ENCODE measurements at regions not wholly inside any gene's neighbourhood (a gene's known extent, or its start where the extent isn't known, plus 50 kb on each side); places are given as distances from the start of the nearest gene placed in this dataset.

DNA sequence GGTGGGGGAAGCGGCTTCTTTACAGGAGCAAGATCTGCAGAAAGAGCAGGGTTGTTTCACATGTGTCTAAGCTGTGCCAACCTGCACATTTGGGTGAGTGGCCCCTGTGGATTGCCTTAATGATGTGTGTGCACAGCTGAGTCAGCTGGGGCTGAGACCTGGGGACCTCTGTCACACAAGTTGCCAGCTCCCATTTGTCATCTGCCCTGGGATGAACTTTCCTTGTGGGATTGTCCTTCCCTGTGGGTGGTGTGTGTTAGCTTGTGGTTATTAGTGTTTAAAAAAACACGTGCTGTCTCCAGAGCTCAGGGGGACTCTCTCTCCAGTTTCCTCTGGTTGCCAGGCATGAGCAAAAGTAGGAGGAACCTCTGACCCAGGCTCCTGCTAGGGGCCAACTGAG lies 400.5 kb upstream of the CCL2 start:
- CTCF ChIA-PET, result no interaction called here
- H3K4me3 Mint-ChIP-seq, result no peak overlapping the region

DNA sequence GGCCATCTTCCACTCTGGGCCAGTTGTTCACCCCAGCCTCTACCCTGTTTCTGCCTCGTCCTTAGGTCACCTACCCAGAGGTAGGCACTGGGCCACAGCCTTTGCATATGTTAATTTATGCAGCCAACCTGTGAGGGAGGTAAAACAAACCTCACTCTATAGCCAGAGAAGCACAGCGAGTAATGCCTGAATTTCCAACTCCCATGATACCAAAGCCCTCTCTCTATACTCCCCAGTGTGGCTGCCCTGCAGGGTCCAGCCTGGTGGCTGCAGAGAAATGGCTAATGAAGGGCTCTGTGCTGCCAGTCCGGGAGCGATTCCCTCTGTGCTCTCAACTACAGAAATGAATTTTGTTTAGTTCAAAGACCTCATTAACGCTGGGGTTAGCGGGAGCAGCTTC lies 397.0 kb upstream of the CCL2 start:
- Mint-ChIP-seq H3K4me3 (no peak overlapping the region), H3K36me3 (ENCODE audit: low read depth) (no peaks in the 10 kb centered on the region), H3K27ac (no peak overlapping the region), H3K27me3 (peaks cover 4% of the 10 kb centered on the region), H3K4me1 (no peaks in the 10 kb centered on the region), H3K9me3 (no peaks in the 10 kb centered on the region)
- TF ChIP-seq CTCF (IDR thresholded peaks at IDR 0.05), result no peak
- no peak for DNase-seq
- ATAC-seq (ENCODE audit: low read depth), result no peak
- ChIA-PET CTCF (no interaction called here), POLR2A (no interaction called here)
- intact Hi-C loops (cut with micrococcal nuclease), result no loop called here

More for the DNA sequence above, 400.5 kb upstream of the CCL2 start:
- no peak for TF ChIP-seq CTCF (IDR thresholded peaks at IDR 0.05)
- DNase-seq (no peak), ATAC-seq (ENCODE audit: low read depth) (no peak)
- Mint-ChIP-seq H3K27ac (no peak overlapping the region), H3K4me1 (no peaks in the 10 kb centered on the region), H3K36me3 (ENCODE audit: low read depth) (no peaks in the 10 kb centered on the region), H3K27me3 (no peaks in the 10 kb centered on the region), H3K9me3 (no peaks in the 10 kb centered on the region)
- intact Hi-C loops (cut with micrococcal nuclease), result no loop called here
- POLR2A ChIA-PET, result no interaction called here

DNA sequence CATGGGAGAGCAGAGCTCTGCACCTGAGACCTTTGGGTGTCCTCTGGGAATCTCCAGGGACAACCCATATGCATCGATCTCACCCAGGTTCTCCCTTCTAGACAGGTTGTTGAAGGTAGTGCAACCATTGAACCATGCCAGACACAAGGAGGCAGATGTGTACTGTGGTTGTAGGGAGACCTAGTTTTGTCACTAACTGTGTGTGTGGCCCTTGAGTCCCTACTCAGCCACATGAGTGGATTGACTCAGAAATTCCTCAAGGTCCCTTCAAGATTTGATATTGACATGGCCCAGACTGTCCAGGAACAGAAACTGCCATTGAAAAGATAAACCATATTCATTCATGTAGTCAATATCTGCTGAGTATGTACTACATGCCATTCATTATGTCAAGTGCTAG lies 396.4 kb upstream of the CCL2 start:
- Mint-ChIP-seq H3K27me3 (peaks cover 4% of the 10 kb centered on the region), H3K27ac (no peak overlapping the region), H3K36me3 (ENCODE audit: low read depth) (no peaks in the 10 kb centered on the region), H3K9me3 (no peaks in the 10 kb centered on the region), H3K4me1 (no peaks in the 10 kb centered on the region), H3K4me3 (no peak overlapping the region)
- ChIA-PET CTCF (no interaction called here), POLR2A (no interaction called here)
- ATAC-seq (ENCODE audit: low read depth) (no peak), DNase-seq (no peak)
- intact Hi-C loops (cut with micrococcal nuclease), result no loop called here
- no peak for TF ChIP-seq CTCF (IDR thresholded peaks at IDR 0.05)

GRCh38 chr17:33862772-33863602 lies 392.1 kb upstream of the CCL2 start:
- Mint-ChIP-seq H3K9me3 (no peaks in the 10 kb centered on the region), H3K4me3 (no peak overlapping the region), H3K27me3 (peaks cover 9% of the 10 kb centered on the region), H3K36me3 (ENCODE audit: low read depth) (no peaks in the 10 kb centered on the region), H3K27ac (no peak overlapping the region), H3K4me1 (no peaks in the 10 kb centered on the region)
- POLR2A ChIA-PET, result no interaction called here
- intact Hi-C loops (cut with micrococcal nuclease), result no loop called here
- CTCF ChIA-PET, result no interaction called here
- DNase-seq (no peak), ATAC-seq (ENCODE audit: low read depth) (no peak)
- no peak for TF ChIP-seq CTCF (IDR thresholded peaks at IDR 0.05)

DNA sequence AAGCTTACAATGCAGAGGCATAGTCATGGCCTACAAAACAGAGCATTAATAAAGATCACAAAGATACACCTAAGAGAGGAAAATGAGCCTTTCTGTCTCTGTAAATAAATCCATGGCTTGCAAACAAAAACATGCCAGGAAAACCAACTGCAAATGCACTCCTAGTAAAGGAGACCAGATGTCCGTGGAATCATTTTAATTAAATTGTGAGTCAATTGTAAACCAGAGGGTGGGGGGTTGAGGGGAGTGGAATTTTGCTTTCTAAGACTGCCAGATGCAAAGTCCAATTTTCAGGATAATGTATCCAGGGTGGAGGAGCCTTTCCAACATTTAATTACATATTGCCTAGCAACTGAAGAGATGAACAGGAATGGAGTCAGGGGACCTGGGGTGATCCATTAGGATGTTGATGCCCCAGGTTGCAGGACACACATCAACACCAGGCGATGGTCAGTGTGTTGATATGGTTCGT lies 390.3 kb upstream of the CCL2 start:
- no peak for TF ChIP-seq CTCF (IDR thresholded peaks at IDR 0.05)
- DNase-seq, result no peak
- Mint-ChIP-seq H3K9me3 (no peaks in the 10 kb centered on the region), H3K27ac (no peak overlapping the region), H3K36me3 (ENCODE audit: low read depth) (no peaks in the 10 kb centered on the region), H3K4me1 (no peaks in the 10 kb centered on the region), H3K27me3 (peaks cover 9% of the 10 kb centered on the region), H3K4me3 (no peak overlapping the region)
- POLR2A ChIA-PET, result no interaction called here
- ATAC-seq (ENCODE audit: low read depth), result no peak
- CTCF ChIA-PET, result no interaction called here
- intact Hi-C loops (cut with micrococcal nuclease), result no loop called here

All from activated B cell treated with CpG ODN at 0.5 μM for 24 hours (primary cell).